ENCODE measurements at regions not wholly inside any gene's neighbourhood (a gene's known extent, or its start where the extent isn't known, plus 50 kb on each side); places are given as distances from the start of the nearest gene placed in this dataset.
"Not testable (repeated sequence)": the region's sequence is repeated elsewhere in the genome, so short reads cannot be mapped to it uniquely, and the experiment has no call there.

DNA sequence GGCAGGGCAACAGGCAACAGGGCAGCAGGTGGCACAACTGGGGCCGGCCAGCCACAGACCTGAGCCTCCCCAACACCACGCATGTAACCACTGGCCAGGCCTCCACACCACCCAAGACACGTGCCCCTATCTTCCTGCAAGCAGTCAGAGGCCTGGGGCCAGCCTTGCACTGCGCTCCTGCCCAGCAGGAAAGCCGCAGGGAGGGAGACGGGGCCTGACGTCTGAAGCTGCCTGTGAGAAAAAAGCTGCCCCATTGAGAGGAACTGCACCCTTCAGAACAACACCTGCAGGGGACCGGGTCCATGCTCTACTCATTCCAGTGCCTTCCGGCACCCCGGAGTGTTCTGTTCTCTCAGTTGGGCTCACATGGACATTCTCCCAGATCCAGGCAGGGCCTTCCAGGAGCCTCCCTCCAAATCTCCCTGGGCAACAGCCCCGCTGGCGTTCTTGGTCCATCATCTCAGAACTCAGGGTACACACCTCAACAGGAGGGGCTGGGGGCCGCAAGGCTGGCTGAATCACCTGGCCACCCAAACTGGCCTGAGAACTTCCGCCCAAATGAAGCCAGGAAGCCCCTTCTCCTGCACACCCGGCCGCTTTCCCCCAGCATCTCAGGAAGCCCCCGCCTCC, 5403.6 kb upstream of the TPTE start:
- TF ChIP-seq, protein P1, sequence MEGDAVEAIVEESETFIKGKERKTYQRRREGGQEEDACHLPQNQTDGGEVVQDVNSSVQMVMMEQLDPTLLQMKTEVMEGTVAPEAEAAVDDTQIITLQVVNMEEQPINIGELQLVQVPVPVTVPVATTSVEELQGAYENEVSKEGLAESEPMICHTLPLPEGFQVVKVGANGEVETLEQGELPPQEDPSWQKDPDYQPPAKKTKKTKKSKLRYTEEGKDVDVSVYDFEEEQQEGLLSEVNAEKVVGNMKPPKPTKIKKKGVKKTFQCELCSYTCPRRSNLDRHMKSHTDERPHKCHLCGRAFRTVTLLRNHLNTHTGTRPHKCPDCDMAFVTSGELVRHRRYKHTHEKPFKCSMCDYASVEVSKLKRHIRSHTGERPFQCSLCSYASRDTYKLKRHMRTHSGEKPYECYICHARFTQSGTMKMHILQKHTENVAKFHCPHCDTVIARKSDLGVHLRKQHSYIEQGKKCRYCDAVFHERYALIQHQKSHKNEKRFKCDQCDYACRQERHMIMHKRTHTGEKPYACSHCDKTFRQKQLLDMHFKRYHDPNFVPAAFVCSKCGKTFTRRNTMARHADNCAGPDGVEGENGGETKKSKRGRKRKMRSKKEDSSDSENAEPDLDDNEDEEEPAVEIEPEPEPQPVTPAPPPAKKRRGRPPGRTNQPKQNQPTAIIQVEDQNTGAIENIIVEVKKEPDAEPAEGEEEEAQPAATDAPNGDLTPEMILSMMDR (IDR thresholded peaks at IDR 0.05): not testable (repeated sequence)
- not testable (repeated sequence) for TF ChIP-seq POLR2A (IDR thresholded peaks at IDR 0.05); POLR2AphosphoS5 (IDR thresholded peaks at IDR 0.05; ENCODE audit: insufficient read depth in 1 of 2, low read depth in 1 of 2)

All from vagina (tissue), 2 donors.